ENCODE measurements at regions not wholly inside any gene's neighbourhood (a gene's known extent, or its start where the extent isn't known, plus 50 kb on each side); places are given as distances from the start of the nearest gene placed in this dataset.

GRCh38 chr19:30284885-30285284, 87.3 kb upstream of the ZNF536 start:
- Histone ChIP-seq H3K9me3 (no peaks in the 10 kb centered on the region), H3K4me1 (no peaks in the 10 kb centered on the region), H3K27ac (no peak overlapping the region), H3K4me3 (no peak overlapping the region), H3K36me3 (replicated peaks in 1 of 2; ENCODE audit: insufficient read depth in 1 of 2, low read depth in 2 of 2) (no peaks in the 10 kb centered on the region), H3K27me3 (peaks cover 0 to 7% of the 10 kb centered on the region in 2 donors)
- TF ChIP-seq, protein P1, sequence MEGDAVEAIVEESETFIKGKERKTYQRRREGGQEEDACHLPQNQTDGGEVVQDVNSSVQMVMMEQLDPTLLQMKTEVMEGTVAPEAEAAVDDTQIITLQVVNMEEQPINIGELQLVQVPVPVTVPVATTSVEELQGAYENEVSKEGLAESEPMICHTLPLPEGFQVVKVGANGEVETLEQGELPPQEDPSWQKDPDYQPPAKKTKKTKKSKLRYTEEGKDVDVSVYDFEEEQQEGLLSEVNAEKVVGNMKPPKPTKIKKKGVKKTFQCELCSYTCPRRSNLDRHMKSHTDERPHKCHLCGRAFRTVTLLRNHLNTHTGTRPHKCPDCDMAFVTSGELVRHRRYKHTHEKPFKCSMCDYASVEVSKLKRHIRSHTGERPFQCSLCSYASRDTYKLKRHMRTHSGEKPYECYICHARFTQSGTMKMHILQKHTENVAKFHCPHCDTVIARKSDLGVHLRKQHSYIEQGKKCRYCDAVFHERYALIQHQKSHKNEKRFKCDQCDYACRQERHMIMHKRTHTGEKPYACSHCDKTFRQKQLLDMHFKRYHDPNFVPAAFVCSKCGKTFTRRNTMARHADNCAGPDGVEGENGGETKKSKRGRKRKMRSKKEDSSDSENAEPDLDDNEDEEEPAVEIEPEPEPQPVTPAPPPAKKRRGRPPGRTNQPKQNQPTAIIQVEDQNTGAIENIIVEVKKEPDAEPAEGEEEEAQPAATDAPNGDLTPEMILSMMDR (IDR thresholded peaks at IDR 0.05): no peak
- TF ChIP-seq POLR2A (IDR thresholded peaks at IDR 0.05): no peak
- no peak for ATAC-seq
- 60 to 64% methylated on average over 3 of the region's 3 CpGs for WGBS, 2 donors
- intact Hi-C loops (cut with DNase I): no loop called here
- DNase-seq: no peak

GRCh38 chr19:30286378-30286777, 85.8 kb upstream of the ZNF536 start:
- Histone ChIP-seq H3K4me3 (no peak overlapping the region), H3K4me1 (no peaks in the 10 kb centered on the region), H3K36me3 (replicated peaks in 1 of 2; ENCODE audit: insufficient read depth in 1 of 2, low read depth in 2 of 2) (no peaks in the 10 kb centered on the region), H3K27ac (no peak overlapping the region), H3K27me3 (peaks cover 0 to 7% of the 10 kb centered on the region in 2 donors), H3K9me3 (no peaks in the 10 kb centered on the region)
- ATAC-seq: no peak
- TF ChIP-seq POLR2A (IDR thresholded peaks at IDR 0.05): no peak
- TF ChIP-seq, protein P1 (IDR thresholded peaks at IDR 0.05): no peak
- DNase-seq: no peak
- intact Hi-C loops (cut with DNase I): no loop called here
- WGBS, 2 donors: 54 to 60% methylated on average over 3 of the region's 3 CpGs

DNA sequence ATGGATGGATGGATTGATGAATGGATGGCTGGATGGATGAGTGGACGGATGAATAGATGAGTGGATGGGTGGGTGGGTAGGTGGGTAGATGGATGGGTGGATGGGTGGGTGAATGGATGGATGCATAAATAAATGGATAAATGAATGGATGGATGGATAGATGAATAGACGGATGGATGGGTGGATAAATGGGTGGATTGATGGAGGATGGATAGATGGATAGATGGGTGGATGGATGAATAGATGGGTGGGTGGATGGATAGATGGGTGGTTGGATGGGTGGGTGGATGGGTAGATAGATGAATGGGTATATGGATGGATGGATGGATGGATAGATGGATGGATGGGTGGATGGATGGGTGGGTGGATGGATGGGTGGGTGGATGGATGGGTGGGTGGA, 84.9 kb upstream of the ZNF536 start:
- WGBS, 2 donors: 66 to 71% methylated on average over 2 of the region's 2 CpGs
- peaks cover 0 to under 1% of the 10 kb centered on the region in 2 donors for H3K27me3 ChIP-seq
- H3K36me3 ChIP-seq (replicated peaks in 1 of 2; ENCODE audit: insufficient read depth in 1 of 2, low read depth in 2 of 2): no peaks in the 10 kb centered on the region
- intact Hi-C loops (cut with DNase I): no loop called here
- no peaks in the 10 kb centered on the region for H3K9me3 ChIP-seq
- ATAC-seq (no peak), DNase-seq (no peak)
- H3K4me3 ChIP-seq: no peak overlapping the region
- TF ChIP-seq POLR2A (IDR thresholded peaks at IDR 0.05): no peak
- TF ChIP-seq, protein P1 (IDR thresholded peaks at IDR 0.05): no peak
- no peak overlapping the region for H3K27ac ChIP-seq
- no peaks in the 10 kb centered on the region for H3K4me1 ChIP-seq

DNA sequence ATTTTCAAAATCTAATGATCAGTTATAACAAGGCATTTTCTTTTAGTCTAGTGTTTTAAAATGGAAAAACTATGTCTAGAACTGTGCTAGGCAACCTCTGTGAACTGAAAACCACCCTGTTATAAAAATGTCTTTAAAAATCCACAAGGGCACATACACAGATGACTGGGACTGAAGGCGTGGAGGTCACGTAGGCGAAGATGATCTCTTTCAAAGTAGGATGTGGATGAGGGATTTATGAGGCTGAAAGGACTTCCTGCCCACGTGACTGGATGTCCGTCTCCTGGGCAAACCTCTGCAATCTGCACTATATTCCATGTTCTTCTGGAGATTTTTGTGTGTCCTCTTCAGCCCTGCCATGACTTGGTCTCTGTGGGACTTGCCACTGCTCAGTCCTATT, 84.2 kb upstream of the ZNF536 start:
- TF ChIP-seq, protein P1 (IDR thresholded peaks at IDR 0.05): no peak
- TF ChIP-seq POLR2A (IDR thresholded peaks at IDR 0.05): no peak
- WGBS, 2 donors: 63 to 68% methylated on average over 5 of the region's 5 CpGs
- intact Hi-C loops (cut with DNase I): no loop called here

GRCh38 chr19:30288911-30289310, 83.3 kb upstream of the ZNF536 start:
- Histone ChIP-seq H3K4me3 (no peak overlapping the region), H3K36me3 (replicated peaks in 1 of 2; ENCODE audit: insufficient read depth in 1 of 2, low read depth in 2 of 2) (no peaks in the 10 kb centered on the region), H3K27ac (no peak overlapping the region), H3K9me3 (no peaks in the 10 kb centered on the region), H3K27me3 (no peaks in the 10 kb centered on the region), H3K4me1 (no peaks in the 10 kb centered on the region)
- TF ChIP-seq, protein P1 (IDR thresholded peaks at IDR 0.05): no peak
- no peak for TF ChIP-seq POLR2A (IDR thresholded peaks at IDR 0.05)
- DNase-seq (no peak), ATAC-seq (no peak)
- intact Hi-C loops (cut with DNase I): no loop called here
- 48 to 54% methylated on average over 3 of the region's 3 CpGs for WGBS, 2 donors

More for the DNA sequence above, 84.2 kb upstream of the ZNF536 start:
- Histone ChIP-seq H3K27me3 (no peaks in the 10 kb centered on the region), H3K36me3 (replicated peaks in 1 of 2; ENCODE audit: insufficient read depth in 1 of 2, low read depth in 2 of 2) (no peaks in the 10 kb centered on the region), H3K9me3 (no peaks in the 10 kb centered on the region), H3K27ac (no peak overlapping the region), H3K4me3 (no peak overlapping the region), H3K4me1 (no peaks in the 10 kb centered on the region)
- ATAC-seq: no peak
- DNase-seq: no peak

Data from body of pancreas (tissue), 4 donors.